ENCODE measurements at regions not wholly inside any gene's neighbourhood (a gene's known extent, or its start where the extent isn't known, plus 50 kb on each side); places are given as distances from the start of the nearest gene placed in this dataset.

GRCh38 chr7:54825368-54825767, 66.4 kb upstream of the SEC61G start:
- no peak overlapping the region for H3K27ac ChIP-seq (replicated peaks in 1 of 4)
- no peaks in the 10 kb centered on the region for H3K36me3 ChIP-seq
- no peak overlapping the region for H3K4me3 ChIP-seq
- WGBS: 84% methylated on average over 3 of the region's 3 CpGs
- H3K27me3 ChIP-seq: no peaks in the 10 kb centered on the region
- intact Hi-C loops (cut with DNase I): no loop called here
- TF ChIP-seq POLR2A (IDR thresholded peaks at IDR 0.05; ENCODE audit: low read depth) (no peak), EP300 (IDR thresholded peaks at IDR 0.05) (no peak), CTCF (IDR thresholded peaks at IDR 0.05) (no peak)
- H3K9me3 ChIP-seq: no peaks in the 10 kb centered on the region
- H3K4me1 ChIP-seq: no peaks in the 10 kb centered on the region
- no peak for DNase-seq (ENCODE audit: extremely low spot score)

GRCh38 chr7:54827734-54828133, 68.7 kb upstream of the SEC61G start:
- H3K36me3 ChIP-seq: no peaks in the 10 kb centered on the region
- 81% methylated on average over 4 of the region's 4 CpGs for WGBS

GRCh38 chr7:54831046-54831643, 72.1 kb upstream of the SEC61G start:
- no peaks in the 10 kb centered on the region for H3K4me1 ChIP-seq
- no peaks in the 10 kb centered on the region for H3K36me3 ChIP-seq
- no peaks in the 10 kb centered on the region for H3K9me3 ChIP-seq
- intact Hi-C loops (cut with DNase I): no loop called here
- no peaks in the 10 kb centered on the region for H3K27me3 ChIP-seq
- no peak for DNase-seq (ENCODE audit: extremely low spot score)
- TF ChIP-seq POLR2AphosphoS5 (IDR thresholded peaks at IDR 0.05) (no peak), CTCF (IDR thresholded peaks at IDR 0.05) (no peak), POLR2A (IDR thresholded peaks at IDR 0.05; ENCODE audit: low read depth) (no peak), EP300 (IDR thresholded peaks at IDR 0.05) (no peak)
- WGBS: 96% methylated on average over 4 of the region's 4 CpGs
- no peak overlapping the region for H3K4me3 ChIP-seq
- H3K27ac ChIP-seq (replicated peaks in 1 of 4): no peak overlapping the region

More at GRCh38 chr7:54827734-54828133, 68.7 kb upstream of the SEC61G start:
- Histone ChIP-seq H3K27me3 (no peaks in the 10 kb centered on the region), H3K27ac (replicated peaks in 1 of 4) (no peak overlapping the region), H3K4me1 (no peaks in the 10 kb centered on the region), H3K9me3 (no peaks in the 10 kb centered on the region), H3K4me3 (no peak overlapping the region)
- TF ChIP-seq POLR2A (IDR thresholded peaks at IDR 0.05; ENCODE audit: low read depth) (no peak), CTCF (IDR thresholded peaks at IDR 0.05) (no peak), POLR2AphosphoS5 (IDR thresholded peaks at IDR 0.05) (no peak), EP300 (IDR thresholded peaks at IDR 0.05) (no peak)
- DNase-seq (ENCODE audit: extremely low spot score): no peak
- intact Hi-C loops (cut with DNase I): no loop called here

GRCh38 chr7:54831644-54832095, 72.7 kb upstream of the SEC61G start:
- no peaks in the 10 kb centered on the region for H3K9me3 ChIP-seq
- intact Hi-C loops (cut with DNase I): no loop called here
- 88% methylated on average over 7 of the region's 7 CpGs for WGBS
- no peak overlapping the region for H3K27ac ChIP-seq (replicated peaks in 1 of 4)
- H3K36me3 ChIP-seq: no peaks in the 10 kb centered on the region
- no peak overlapping the region for H3K4me3 ChIP-seq
- H3K4me1 ChIP-seq: no peaks in the 10 kb centered on the region
- DNase-seq (ENCODE audit: extremely low spot score): no peak
- TF ChIP-seq CTCF (IDR thresholded peaks at IDR 0.05) (no peak), POLR2AphosphoS5 (IDR thresholded peaks at IDR 0.05) (no peak), EP300 (IDR thresholded peaks at IDR 0.05) (no peak), POLR2A (IDR thresholded peaks at IDR 0.05; ENCODE audit: low read depth) (no peak)
- H3K27me3 ChIP-seq: no peaks in the 10 kb centered on the region

- H3K27me3 ChIP-seq: no peaks in the 10 kb centered on the region
- H3K9me3 ChIP-seq: no peaks in the 10 kb centered on the region
- no peak overlapping the region for H3K27ac ChIP-seq (replicated peaks in 1 of 4)
- intact Hi-C loops (cut with DNase I): no loop called here
- no peak for DNase-seq (ENCODE audit: extremely low spot score)
- H3K4me1 ChIP-seq: no peaks in the 10 kb centered on the region
- TF ChIP-seq POLR2A (IDR thresholded peaks at IDR 0.05; ENCODE audit: low read depth) (no peak), EP300 (IDR thresholded peaks at IDR 0.05) (no peak), CTCF (IDR thresholded peaks at IDR 0.05) (no peak), POLR2AphosphoS5 (IDR thresholded peaks at IDR 0.05) (no peak)
- 98% methylated on average over 22 of the region's 39 CpGs for WGBS
- no peaks in the 10 kb centered on the region for H3K36me3 ChIP-seq
- H3K4me3 ChIP-seq: no peak overlapping the region
These were observed 74.0 kb upstream of the SEC61G start for GRCh38 chr7:54833001-54833467.
